ENCODE measurements at regions not wholly inside any gene's neighbourhood (a gene's known extent, or its start where the extent isn't known, plus 50 kb on each side); places are given as distances from the start of the nearest gene placed in this dataset.

- Mint-ChIP-seq H3K27me3 (ENCODE audit: insufficient read depth) (no peaks in the 10 kb centered on the region), H3K4me1 (ENCODE audit: low read depth) (peaks cover 21% of the 10 kb centered on the region), H3K27ac (no peak overlapping the region), H3K36me3 (ENCODE audit: low read depth) (no peaks in the 10 kb centered on the region), H3K9me3 (no peaks in the 10 kb centered on the region), H3K4me3 (no peak overlapping the region)
- no peak for DNase-seq
- TF ChIP-seq CTCF (IDR thresholded peaks at IDR 0.05) = no peak
Observed at GRCh38 chr2:8098476-8099266, 583.2 kb upstream of the ID2 start.

- Mint-ChIP-seq H3K4me1 (ENCODE audit: low read depth) (peaks cover 25% of the 10 kb centered on the region), H3K27ac (no peak overlapping the region), H3K36me3 (ENCODE audit: low read depth) (no peaks in the 10 kb centered on the region), H3K4me3 (no peak overlapping the region), H3K27me3 (ENCODE audit: insufficient read depth) (no peaks in the 10 kb centered on the region), H3K9me3 (no peaks in the 10 kb centered on the region)
- TF ChIP-seq CTCF (IDR thresholded peaks at IDR 0.05) = no peak
- DNase-seq = no peak
Observed at GRCh38 chr2:8099267-8099582, 582.6 kb upstream of the ID2 start.

GRCh38 chr2:8101614-8102277 lies 580.1 kb upstream of the ID2 start:
- Mint-ChIP-seq H3K27me3 (ENCODE audit: insufficient read depth) (no peaks in the 10 kb centered on the region), H3K4me1 (ENCODE audit: low read depth) (peaks cover 16% of the 10 kb centered on the region), H3K4me3 (no peak overlapping the region), H3K9me3 (no peaks in the 10 kb centered on the region), H3K27ac (no peak overlapping the region), H3K36me3 (ENCODE audit: low read depth) (no peaks in the 10 kb centered on the region)
- TF ChIP-seq CTCF (IDR thresholded peaks at IDR 0.05) = no peak
- DNase-seq = no peak

- DNase-seq = no peak
- no peak overlapping the region for H3K4me3 Mint-ChIP-seq
- TF ChIP-seq CTCF (IDR thresholded peaks at IDR 0.05) = no peak
- peaks cover 15% of the 10 kb centered on the region for H3K4me1 Mint-ChIP-seq (ENCODE audit: low read depth)
- H3K27ac Mint-ChIP-seq = no peak overlapping the region
- no peaks in the 10 kb centered on the region for H3K9me3 Mint-ChIP-seq
- H3K27me3 Mint-ChIP-seq (ENCODE audit: insufficient read depth) = no peaks in the 10 kb centered on the region
- H3K36me3 Mint-ChIP-seq (ENCODE audit: low read depth) = no peaks in the 10 kb centered on the region
Observed at GRCh38 chr2:8102470-8102869, 579.4 kb upstream of the ID2 start.

GRCh38 chr2:8103085-8103708 lies 578.7 kb upstream of the ID2 start:
- Mint-ChIP-seq H3K9me3 (no peaks in the 10 kb centered on the region), H3K27me3 (ENCODE audit: insufficient read depth) (no peaks in the 10 kb centered on the region), H3K4me3 (no peak overlapping the region), H3K27ac (no peak overlapping the region), H3K4me1 (ENCODE audit: low read depth) (peaks cover 15% of the 10 kb centered on the region), H3K36me3 (ENCODE audit: low read depth) (no peaks in the 10 kb centered on the region)
- no peak for TF ChIP-seq CTCF (IDR thresholded peaks at IDR 0.05)
- peak; percentile 60 for DNase-seq

Data from HFFc6 (cell line).